HL-60 (cell line): ENCODE measurements at regions not wholly inside any gene's neighbourhood (a gene's known extent, or its start where the extent isn't known, plus 50 kb on each side); places are given as distances from the start of the nearest gene placed in this dataset.

ENCODE experiments used
- DNase-seq, 2 experiments: peaks; one replicate each; pipeline ENCODE4 v3.0.0-alpha.2; 2010 to 2020; ENCODE audit warnings: low read depth in 1 of 2, low spot score in 1 of 2
- H3K27ac ChIP-seq: fragments of 250-450 bp; sonication (Bioruptor Pico); replicated peaks from 2 replicates; pipeline ENCODE4 v1.5.1; 2020; ENCODE audit warnings: mild to moderate bottlenecking, moderate library complexity
- H3K27me3 ChIP-seq: fragments of 250-450 bp; sonication (Bioruptor Pico); 2 replicates; pipeline ENCODE4 v1.5.1; 2021; ENCODE audit warnings: mild to moderate bottlenecking, moderate library complexity; ENCODE audit not compliant: insufficient read depth, poor library complexity, severe bottlenecking
- H3K4me3 ChIP-seq: replicated peaks from 2 replicates; pipeline ENCODE4 v1.5.1; 2011; ENCODE audit warnings: mild to moderate bottlenecking, control low read depth, low read length; ENCODE audit not compliant: insufficient read depth
- CTCF ChIP-seq: IDR thresholded peaks from one replicate; pipeline ENCODE4 v1.5.1; 2011; ENCODE audit warnings: low read length, control low read depth, inconsistent platforms; ENCODE audit not compliant: insufficient read depth
- GABPA ChIP-seq: IDR thresholded peaks from 2 replicates; pipeline ENCODE4 v1.6.1; 2012; ENCODE audit warnings: low read depth
- POLR2AphosphoS5 ChIP-seq: IDR thresholded peaks from 2 replicates; pipeline ENCODE4 v1.6.1; 2012; ENCODE audit warnings: low read depth
- REST ChIP-seq: IDR thresholded peaks from 2 replicates; pipeline ENCODE4 v1.6.1; 2012; ENCODE audit warnings: low read depth; ENCODE audit not compliant: insufficient replicate concordance
- SPI1 ChIP-seq: IDR thresholded peaks from 2 replicates; pipeline ENCODE4 v1.6.1; 2012; ENCODE audit warnings: low read depth, mild to moderate bottlenecking, borderline replicate concordance

GRCh38 chr11:69904161-69904973 lies 85.2 kb upstream of the FGF3 start:
- TF ChIP-seq REST (no peak), SPI1 (no peak), POLR2AphosphoS5 (no peak), CTCF (no peak), GABPA (no peak)
- H3K27ac ChIP-seq, result no peak overlapping the region
- H3K4me3 ChIP-seq, result no peak overlapping the region
- H3K27me3 ChIP-seq, result no peaks in the 10 kb centered on the region
- DNase-seq, result no peak

GRCh38 chr11:69904974-69905535 lies 85.8 kb upstream of the FGF3 start:
- no peak for DNase-seq
- no peak overlapping the region for H3K4me3 ChIP-seq
- H3K27me3 ChIP-seq, result no peaks in the 10 kb centered on the region
- TF ChIP-seq POLR2AphosphoS5 (no peak), CTCF (no peak), GABPA (no peak)
- H3K27ac ChIP-seq, result no peak overlapping the region

- Histone ChIP-seq H3K27me3 (no peaks in the 10 kb centered on the region), H3K4me3 (no peak overlapping the region), H3K27ac (no peak overlapping the region)
- no peak for DNase-seq
- TF ChIP-seq POLR2AphosphoS5, result no peak
- TF ChIP-seq CTCF, result no peak
- TF ChIP-seq REST, result no peak
- no peak for TF ChIP-seq SPI1
- TF ChIP-seq GABPA, result no peak
Observed at GRCh38 chr11:69905611-69906452, 86.6 kb upstream of the FGF3 start.
